ENCODE measurements at regions not wholly inside any gene's neighbourhood (a gene's known extent, or its start where the extent isn't known, plus 50 kb on each side); places are given as distances from the start of the nearest gene placed in this dataset.

DNA sequence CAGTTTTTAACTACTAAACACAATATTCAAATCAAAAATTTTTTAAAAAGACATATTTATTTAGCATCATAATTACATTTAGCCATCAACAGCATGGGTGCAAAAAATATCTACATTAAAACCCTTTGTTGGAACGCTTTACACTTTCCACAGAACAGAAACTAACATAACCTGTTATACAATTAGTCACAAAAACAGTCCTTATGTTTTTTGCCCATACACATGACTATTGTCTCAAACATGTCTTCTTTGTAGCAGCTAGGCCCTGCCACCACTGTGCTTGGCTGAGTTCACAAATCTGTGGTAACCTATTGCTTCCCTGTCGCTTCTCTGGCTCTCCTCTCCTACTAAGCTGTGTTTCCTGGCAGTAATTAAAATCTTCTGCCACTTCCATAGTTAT, 1350.0 kb upstream of the ADGRL2 start:
- DNase-seq (ENCODE audit: low spot score), result no peak
- TF ChIP-seq, protein P1, sequence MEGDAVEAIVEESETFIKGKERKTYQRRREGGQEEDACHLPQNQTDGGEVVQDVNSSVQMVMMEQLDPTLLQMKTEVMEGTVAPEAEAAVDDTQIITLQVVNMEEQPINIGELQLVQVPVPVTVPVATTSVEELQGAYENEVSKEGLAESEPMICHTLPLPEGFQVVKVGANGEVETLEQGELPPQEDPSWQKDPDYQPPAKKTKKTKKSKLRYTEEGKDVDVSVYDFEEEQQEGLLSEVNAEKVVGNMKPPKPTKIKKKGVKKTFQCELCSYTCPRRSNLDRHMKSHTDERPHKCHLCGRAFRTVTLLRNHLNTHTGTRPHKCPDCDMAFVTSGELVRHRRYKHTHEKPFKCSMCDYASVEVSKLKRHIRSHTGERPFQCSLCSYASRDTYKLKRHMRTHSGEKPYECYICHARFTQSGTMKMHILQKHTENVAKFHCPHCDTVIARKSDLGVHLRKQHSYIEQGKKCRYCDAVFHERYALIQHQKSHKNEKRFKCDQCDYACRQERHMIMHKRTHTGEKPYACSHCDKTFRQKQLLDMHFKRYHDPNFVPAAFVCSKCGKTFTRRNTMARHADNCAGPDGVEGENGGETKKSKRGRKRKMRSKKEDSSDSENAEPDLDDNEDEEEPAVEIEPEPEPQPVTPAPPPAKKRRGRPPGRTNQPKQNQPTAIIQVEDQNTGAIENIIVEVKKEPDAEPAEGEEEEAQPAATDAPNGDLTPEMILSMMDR (IDR thresholded peaks at IDR 0.05; ENCODE audit: borderline replicate concordance, control extremely low read depth, extremely low read depth, insufficient read depth, missing control alignments), result no peak
- in situ Hi-C loops (cut with MboI; ENCODE audit: low sequenced_read_pairs, unreplicated experiment), result no loop called here

DNA sequence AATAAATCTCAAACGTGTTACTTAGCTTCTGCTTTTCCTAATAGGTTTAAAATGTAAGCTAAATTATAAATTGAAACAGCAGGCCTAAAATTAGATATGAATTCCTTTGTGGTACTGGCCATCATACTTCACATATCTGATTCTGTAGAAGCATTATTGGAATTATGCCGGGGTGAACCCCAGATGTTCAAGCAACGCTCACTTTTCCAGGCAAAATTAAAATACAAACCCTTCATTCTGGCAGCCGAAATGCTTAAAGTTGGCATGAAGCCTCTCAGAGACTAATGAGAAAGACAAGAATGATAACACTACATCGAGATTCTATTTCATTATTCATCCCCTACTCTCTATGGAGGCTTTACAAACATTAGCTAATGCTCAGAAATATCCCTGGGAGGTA, 1352.7 kb upstream of the ADGRL2 start:
- in situ Hi-C loops (cut with MboI; ENCODE audit: low sequenced_read_pairs, unreplicated experiment), result no loop called here
- no peak for DNase-seq (ENCODE audit: low spot score)
- TF ChIP-seq, protein P1 (IDR thresholded peaks at IDR 0.05; ENCODE audit: borderline replicate concordance, control extremely low read depth, extremely low read depth, insufficient read depth, missing control alignments), result no peak

DNA sequence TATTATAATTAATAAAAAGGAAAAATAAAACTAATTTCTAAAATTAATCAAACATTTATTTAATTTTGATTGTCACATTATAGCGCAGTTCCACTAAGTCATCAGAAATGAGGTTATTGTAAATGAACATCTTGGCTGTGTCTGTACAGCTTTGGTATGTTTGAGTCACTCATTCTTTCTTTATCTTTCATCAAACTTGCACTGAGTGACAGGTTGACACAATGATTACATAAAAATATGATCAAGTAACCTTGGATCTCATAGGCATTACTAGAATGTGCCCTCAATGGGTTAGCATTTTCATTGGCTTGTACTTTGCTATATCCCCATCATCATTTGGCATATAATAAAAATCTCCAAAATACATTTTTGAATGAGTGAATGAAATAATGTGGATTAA, 1353.2 kb upstream of the ADGRL2 start:
- DNase-seq (ENCODE audit: low spot score), result no peak
- in situ Hi-C loops (cut with MboI; ENCODE audit: low sequenced_read_pairs, unreplicated experiment), result no loop called here
- TF ChIP-seq, protein P1 (IDR thresholded peaks at IDR 0.05; ENCODE audit: borderline replicate concordance, control extremely low read depth, extremely low read depth, insufficient read depth, missing control alignments), result no peak

DNA sequence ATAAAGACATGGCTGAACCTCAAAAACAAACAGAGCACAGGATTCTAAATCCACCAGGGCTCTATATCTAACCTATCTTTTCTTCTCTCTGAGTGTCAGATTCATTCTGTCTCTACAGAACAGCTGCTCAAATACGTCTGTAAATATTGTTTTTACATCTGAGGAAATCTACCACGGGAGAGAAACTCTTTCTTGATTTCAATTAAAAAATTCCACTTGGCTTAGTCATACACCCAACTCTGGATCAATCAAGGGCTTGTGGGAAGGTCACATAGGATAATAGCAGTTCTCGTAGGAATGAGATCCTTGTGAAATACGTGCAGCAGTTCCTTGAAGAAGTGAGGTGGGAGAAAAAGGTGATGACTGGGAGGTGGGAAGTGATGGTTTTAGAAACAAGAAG, 1355.7 kb upstream of the ADGRL2 start:
- no peak for DNase-seq (ENCODE audit: low spot score)
- TF ChIP-seq, protein P1 (IDR thresholded peaks at IDR 0.05; ENCODE audit: borderline replicate concordance, control extremely low read depth, extremely low read depth, insufficient read depth, missing control alignments), result no peak
- in situ Hi-C loops (cut with MboI; ENCODE audit: low sequenced_read_pairs, unreplicated experiment), result no loop called here

DNA sequence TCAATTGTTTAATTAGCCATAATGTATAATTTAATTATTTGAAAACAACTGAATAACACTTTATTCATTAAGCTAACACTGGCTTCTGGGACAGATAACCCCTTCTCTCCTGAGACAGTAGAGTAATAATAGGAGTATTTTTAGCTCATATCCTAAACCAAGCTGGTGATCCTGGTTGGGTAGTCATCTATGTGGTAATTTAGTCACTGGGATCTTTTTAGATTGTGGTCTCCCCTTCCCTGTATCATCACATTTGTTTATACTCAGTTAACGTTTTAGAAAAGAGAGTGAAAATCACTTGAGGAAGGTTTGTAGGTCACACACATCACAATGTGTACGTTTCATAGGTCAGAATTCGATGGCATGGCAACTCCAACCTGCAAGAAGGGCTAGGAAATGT, 1356.6 kb upstream of the ADGRL2 start:
- in situ Hi-C loops (cut with MboI; ENCODE audit: low sequenced_read_pairs, unreplicated experiment), result no loop called here

DNA sequence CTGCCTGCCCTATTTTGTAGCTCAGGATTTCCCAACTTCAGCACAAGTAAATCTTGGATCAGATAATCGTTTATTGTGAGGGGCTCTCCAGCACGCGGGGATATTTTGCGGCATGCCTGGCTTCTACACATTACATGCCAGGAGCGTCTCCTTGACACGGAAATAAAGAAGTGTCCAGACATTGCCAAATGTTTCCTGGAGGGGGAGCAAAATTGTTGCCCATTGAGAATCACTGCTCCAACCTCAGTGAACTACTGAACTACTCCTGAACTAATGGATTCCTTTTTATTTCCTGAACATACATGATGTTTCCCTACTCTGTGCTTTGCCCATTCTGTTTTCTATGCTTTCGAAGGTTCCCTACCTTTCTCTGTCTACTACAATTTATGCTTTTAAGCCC, 1359.1 kb upstream of the ADGRL2 start:
- in situ Hi-C loops (cut with MboI; ENCODE audit: low sequenced_read_pairs, unreplicated experiment), result no loop called here
- no peak for DNase-seq (ENCODE audit: low spot score)
- TF ChIP-seq, protein P1 (IDR thresholded peaks at IDR 0.05; ENCODE audit: borderline replicate concordance, control extremely low read depth, extremely low read depth, insufficient read depth, missing control alignments), result no peak

More for the DNA sequence above, 1356.6 kb upstream of the ADGRL2 start:
- TF ChIP-seq, protein P1 (IDR thresholded peaks at IDR 0.05; ENCODE audit: borderline replicate concordance, control extremely low read depth, extremely low read depth, insufficient read depth, missing control alignments), result no peak
- no peak for DNase-seq (ENCODE audit: low spot score)

DNA sequence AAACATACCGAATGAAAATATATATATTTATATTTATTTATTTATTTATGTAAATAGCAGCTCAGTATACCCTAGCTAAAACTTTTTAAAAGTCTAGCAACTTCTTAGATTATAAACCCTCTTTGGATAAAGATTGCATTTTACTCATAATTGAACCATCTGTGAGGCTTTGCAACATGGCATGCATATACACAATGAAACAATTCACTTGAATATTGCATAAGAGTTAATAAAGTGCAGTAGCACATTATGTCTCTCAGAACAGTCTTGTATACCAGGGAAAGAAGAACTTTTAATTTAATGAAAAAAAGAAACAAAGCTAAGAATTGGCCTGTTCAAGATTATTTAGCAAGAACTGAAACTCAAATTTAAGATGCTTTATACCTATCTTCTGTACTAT, 1363.9 kb upstream of the ADGRL2 start:
- in situ Hi-C loops (cut with MboI; ENCODE audit: low sequenced_read_pairs, unreplicated experiment), result no loop called here
- DNase-seq (ENCODE audit: low spot score), result no peak
- TF ChIP-seq, protein P1 (IDR thresholded peaks at IDR 0.05; ENCODE audit: borderline replicate concordance, control extremely low read depth, extremely low read depth, insufficient read depth, missing control alignments), result no peak
